ENCODE measurements at regions not wholly inside any gene's neighbourhood (a gene's known extent, or its start where the extent isn't known, plus 50 kb on each side); places are given as distances from the start of the nearest gene placed in this dataset.

DNA sequence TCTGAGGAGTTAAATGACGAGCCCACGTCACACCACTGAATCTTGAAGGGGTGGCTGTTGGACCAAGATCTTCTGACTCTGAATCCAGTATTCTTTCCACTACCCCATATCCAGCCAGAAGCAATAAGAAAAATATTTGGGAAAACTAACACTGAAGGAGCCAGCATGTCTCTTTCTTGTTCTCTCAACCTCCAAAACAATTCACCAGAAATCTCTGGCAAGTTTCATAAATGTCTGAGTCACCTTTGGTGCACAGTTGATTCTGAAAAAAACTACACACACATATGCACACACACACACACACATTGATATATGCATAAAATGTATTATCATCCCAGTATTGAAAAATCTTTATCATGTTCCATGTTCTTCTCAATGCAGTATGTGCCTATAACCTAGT lies 104.3 kb upstream of the BLID start:
- TF ChIP-seq, protein P1, sequence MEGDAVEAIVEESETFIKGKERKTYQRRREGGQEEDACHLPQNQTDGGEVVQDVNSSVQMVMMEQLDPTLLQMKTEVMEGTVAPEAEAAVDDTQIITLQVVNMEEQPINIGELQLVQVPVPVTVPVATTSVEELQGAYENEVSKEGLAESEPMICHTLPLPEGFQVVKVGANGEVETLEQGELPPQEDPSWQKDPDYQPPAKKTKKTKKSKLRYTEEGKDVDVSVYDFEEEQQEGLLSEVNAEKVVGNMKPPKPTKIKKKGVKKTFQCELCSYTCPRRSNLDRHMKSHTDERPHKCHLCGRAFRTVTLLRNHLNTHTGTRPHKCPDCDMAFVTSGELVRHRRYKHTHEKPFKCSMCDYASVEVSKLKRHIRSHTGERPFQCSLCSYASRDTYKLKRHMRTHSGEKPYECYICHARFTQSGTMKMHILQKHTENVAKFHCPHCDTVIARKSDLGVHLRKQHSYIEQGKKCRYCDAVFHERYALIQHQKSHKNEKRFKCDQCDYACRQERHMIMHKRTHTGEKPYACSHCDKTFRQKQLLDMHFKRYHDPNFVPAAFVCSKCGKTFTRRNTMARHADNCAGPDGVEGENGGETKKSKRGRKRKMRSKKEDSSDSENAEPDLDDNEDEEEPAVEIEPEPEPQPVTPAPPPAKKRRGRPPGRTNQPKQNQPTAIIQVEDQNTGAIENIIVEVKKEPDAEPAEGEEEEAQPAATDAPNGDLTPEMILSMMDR (conservative IDR thresholded peaks at IDR 0.05; ENCODE audit: low read length), result no peak
- TF ChIP-seq EZH2phosphoT487 (IDR thresholded peaks at IDR 0.05; ENCODE audit: borderline replicate concordance), result no peak

Measured in Loucy (cell line).